Thoracic aorta (tissue), 2 donors: ENCODE measurements at regions not wholly inside any gene's neighbourhood (a gene's known extent, or its start where the extent isn't known, plus 50 kb on each side); places are given as distances from the start of the nearest gene placed in this dataset.

Source experiments
- ATAC-seq: fragments of 150-250 bp; one replicate; pipeline ENCODE4 v1.8.0; 2017; ENCODE audit warnings: low read depth; ENCODE audit not compliant: insufficient number of reproducible peaks, low FRiP score
- DNase-seq: peaks from one replicate; pipeline ENCODE4 v3.0.0-alpha.2; 2020; ENCODE audit warnings: low spot score
- H3K27ac ChIP-seq, 2 donors: fragments of 200-600 bp; sonication (generic); 1 replicate in 1 of 2; 2 replicates in 1 of 2; pipeline ENCODE4 v1.5.1; 2016; ENCODE audit warnings: mild to moderate bottlenecking in 2 of 2, moderate library complexity in 2 of 2
- H3K27me3 ChIP-seq: fragments of 200-600 bp; sonication (generic); replicated peaks from 2 replicates; pipeline ENCODE4 v1.6.0; 2016; ENCODE audit warnings: mild to moderate bottlenecking; ENCODE audit not compliant: insufficient read depth
- H3K36me3 ChIP-seq: fragments of 200-600 bp; sonication (generic); one replicate; pipeline ENCODE4 v1.5.1; 2016
- H3K4me1 ChIP-seq, 2 donors: fragments of 200-600 bp; sonication (generic); 1 replicate in 1 of 2; 2 replicates in 1 of 2; pipeline versions ENCODE4 v1.5.1 to v1.6.0; 2016; ENCODE audit warnings: low read depth in 2 of 2, mild to moderate bottlenecking in 1 of 2; ENCODE audit not compliant: control insufficient read depth in 1 of 2
- H3K4me3 ChIP-seq: fragments of 200-600 bp; sonication (generic); 2 replicates; pipeline ENCODE4 v1.5.1; 2016; ENCODE audit warnings: mild to moderate bottlenecking
- H3K9me3 ChIP-seq: fragments of 200-600 bp; sonication (generic); 2 replicates; pipeline ENCODE4 v1.5.1; 2016
- CTCF ChIP-seq: fragments of 200-600 bp; sonication (generic); IDR thresholded peaks from one replicate; pipeline ENCODE4 v1.5.1; 2019; ENCODE audit warnings: antibody characterized with exemption

GRCh38 chr11:22974251-22974650 is 114.0 kb upstream of the CCDC179 start:
- TF ChIP-seq CTCF, result no peak
- no peaks in the 10 kb centered on the region for H3K36me3 ChIP-seq
- H3K27ac ChIP-seq, result no peak overlapping the region
- no peak overlapping the region for H3K4me3 ChIP-seq
- no peaks in the 10 kb centered on the region for H3K27me3 ChIP-seq
- no peaks in the 10 kb centered on the region for H3K4me1 ChIP-seq
- no peaks in the 10 kb centered on the region for H3K9me3 ChIP-seq
- ATAC-seq (no peak), DNase-seq (no peak)

- no peaks in the 10 kb centered on the region for H3K9me3 ChIP-seq
- H3K4me1 ChIP-seq, result no peaks in the 10 kb centered on the region
- no peak for TF ChIP-seq CTCF
- no peaks in the 10 kb centered on the region for H3K27me3 ChIP-seq
- ATAC-seq, result peak; percentile 56
- no peak overlapping the region for H3K4me3 ChIP-seq
- DNase-seq, result no peak
- H3K27ac ChIP-seq, result no peak overlapping the region
- no peaks in the 10 kb centered on the region for H3K36me3 ChIP-seq
These were observed 115.9 kb upstream of the CCDC179 start for GRCh38 chr11:22976146-22976545.

- no peak overlapping the region for H3K4me3 ChIP-seq
- H3K36me3 ChIP-seq, result no peaks in the 10 kb centered on the region
- ATAC-seq (no peak), DNase-seq (no peak)
- TF ChIP-seq CTCF, result no peak
- no peak overlapping the region for H3K27ac ChIP-seq
- no peaks in the 10 kb centered on the region for H3K9me3 ChIP-seq
- no peaks in the 10 kb centered on the region for H3K27me3 ChIP-seq
- H3K4me1 ChIP-seq, result no peaks in the 10 kb centered on the region
These were observed 122.6 kb upstream of the CCDC179 start for GRCh38 chr11:22982903-22983302.

GRCh38 chr11:22984045-22984444 is 123.8 kb upstream of the CCDC179 start:
- DNase-seq, result no peak
- no peaks in the 10 kb centered on the region for H3K9me3 ChIP-seq
- no peak overlapping the region for H3K4me3 ChIP-seq
- no peaks in the 10 kb centered on the region for H3K27me3 ChIP-seq
- no peak overlapping the region for H3K27ac ChIP-seq
- no peak for TF ChIP-seq CTCF
- H3K4me1 ChIP-seq, result no peaks in the 10 kb centered on the region
- ATAC-seq, result no peak
- H3K36me3 ChIP-seq, result no peaks in the 10 kb centered on the region

- no peak for TF ChIP-seq CTCF
- no peak for ATAC-seq
- H3K27ac ChIP-seq, result no peak overlapping the region
- H3K4me3 ChIP-seq, result no peak overlapping the region
- no peaks in the 10 kb centered on the region for H3K36me3 ChIP-seq
- no peaks in the 10 kb centered on the region for H3K27me3 ChIP-seq
- H3K4me1 ChIP-seq, result no peaks in the 10 kb centered on the region
- peaks cover 11% of the 10 kb centered on the region for H3K9me3 ChIP-seq
- no peak for DNase-seq
These were observed 129.1 kb upstream of the CCDC179 start for GRCh38 chr11:22989371-22989770.
